ENCODE measurements at regions not wholly inside any gene's neighbourhood (a gene's known extent, or its start where the extent isn't known, plus 50 kb on each side); places are given as distances from the start of the nearest gene placed in this dataset.

- TF ChIP-seq CTCF (IDR thresholded peaks at IDR 0.05) (no peak), TCF7L2 (IDR thresholded peaks at IDR 0.05; ENCODE audit: low read depth, low read length) (no peak), REST (IDR thresholded peaks at IDR 0.05; ENCODE audit: insufficient read depth in 1 of 2, low read depth in 2 of 2, low read length in 1 of 2) (no peak), POLR2AphosphoS5 (IDR thresholded peaks at IDR 0.05; ENCODE audit: low read depth, low read length) (no peak)
These were observed 1628.2 kb upstream of the IGFBP7 start for GRCh38 chr4:58738375-58738774.
